ENCODE measurements at regions not wholly inside any gene's neighbourhood (a gene's known extent, or its start where the extent isn't known, plus 50 kb on each side); places are given as distances from the start of the nearest gene placed in this dataset.

DNA sequence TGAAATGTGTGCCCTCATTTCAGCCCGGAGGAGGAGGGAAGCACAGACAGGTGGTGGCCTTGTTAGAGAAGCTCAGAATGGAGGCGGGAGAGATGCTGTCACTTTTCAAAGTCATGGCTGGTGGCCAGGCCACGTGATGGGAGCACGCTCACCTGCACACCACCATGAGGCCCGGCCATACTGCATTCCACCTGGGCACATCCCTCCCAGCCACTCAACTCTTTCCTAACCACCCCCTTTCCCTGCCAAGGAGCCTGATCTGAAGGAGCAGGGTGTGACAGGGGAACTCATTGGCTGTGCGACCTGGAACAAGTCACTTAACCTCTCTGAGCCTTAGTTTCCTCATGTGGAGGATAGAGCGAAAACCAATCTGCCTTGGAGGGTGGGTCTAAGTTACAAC is 364.5 kb downstream of the CTTN start:
- no peak for TF ChIP-seq CTCF (IDR thresholded peaks at IDR 0.05)
- TF ChIP-seq POLR2A (IDR thresholded peaks at IDR 0.05) = no peak
